Colonic mucosa (tissue), 4 donors: ENCODE measurements at regions not wholly inside any gene's neighbourhood (a gene's known extent, or its start where the extent isn't known, plus 50 kb on each side); places are given as distances from the start of the nearest gene placed in this dataset.
"Not testable (repeated sequence)": the region's sequence is repeated elsewhere in the genome, so short reads cannot be mapped to it uniquely, and the experiment has no call there.

ENCODE experiments used
- DNase-seq: peaks from one replicate; pipeline ENCODE4 v3.0.0-alpha.2; 2020
- H3K27ac ChIP-seq: fragments of 200-600 bp; one replicate; pipeline ENCODE4 v1.8.0; 2021
- H3K27me3 ChIP-seq: fragments of 200-600 bp; one replicate; pipeline ENCODE4 v1.8.0; 2021
- H3K36me3 ChIP-seq: fragments of 200-600 bp; one replicate; pipeline ENCODE4 v1.8.0; 2021
- H3K4me1 ChIP-seq: fragments of 200-600 bp; one replicate; pipeline ENCODE4 v1.8.0; 2021; ENCODE audit warnings: mild to moderate bottlenecking
- H3K4me3 ChIP-seq: fragments of 200-600 bp; one replicate; pipeline ENCODE4 v1.8.0; 2021
- H3K9ac ChIP-seq, 2 donors: one replicate each; pipeline ENCODE4 v1.7.0; 2013; ENCODE audit warnings: control low read depth in 2 of 2, low read depth in 2 of 2, low read length in 2 of 2
- H3K9me3 ChIP-seq: fragments of 200-600 bp; one replicate; pipeline ENCODE4 v1.8.0; 2021
- intact Hi-C: fragments of 100-400 bp; cut with DNase I; formaldehyde crosslinking; loops from one replicate; pipeline ENCODE4 v1.14.1; 2022
- TF ChIP-seq, protein P1 (sequence below): fragments of 200-600 bp; IDR thresholded peaks from one replicate; pipeline ENCODE4 v1.8.0; 2022; ENCODE audit warnings: antibody characterized with exemption, mild to moderate bottlenecking
- donor health status: healthy.
- donor health status: DM: no; HTN: no; CAD: no.
- donor health status: DM: no; HTN: no; CAD: no.

DNA sequence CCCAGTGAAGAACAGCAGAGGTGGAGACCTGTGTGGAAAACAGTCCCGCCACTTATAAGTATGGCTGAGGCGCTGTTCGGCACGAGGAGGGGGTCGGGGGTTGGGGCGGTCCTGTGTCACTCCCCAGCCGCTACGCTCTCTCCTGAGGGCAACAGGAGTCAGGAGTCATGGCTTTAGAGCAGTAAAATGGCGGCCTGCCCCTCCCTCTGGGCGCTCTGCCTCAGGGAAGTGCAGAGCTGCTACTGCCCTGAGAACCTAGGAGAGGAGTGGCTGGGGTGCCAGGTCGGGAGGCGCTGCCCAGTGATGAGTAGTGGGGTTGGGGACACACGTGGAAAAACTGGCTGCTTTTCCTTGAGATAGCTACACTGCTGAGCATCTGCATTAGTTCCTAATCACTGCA lies 551.2 kb upstream of the AMOT start:
- DNase-seq = no peak
- H3K36me3 ChIP-seq = no peaks in the 10 kb centered on the region
- H3K4me1 ChIP-seq = no peaks in the 10 kb centered on the region
- H3K9ac ChIP-seq = no peak overlapping the region
- TF ChIP-seq, protein P1, sequence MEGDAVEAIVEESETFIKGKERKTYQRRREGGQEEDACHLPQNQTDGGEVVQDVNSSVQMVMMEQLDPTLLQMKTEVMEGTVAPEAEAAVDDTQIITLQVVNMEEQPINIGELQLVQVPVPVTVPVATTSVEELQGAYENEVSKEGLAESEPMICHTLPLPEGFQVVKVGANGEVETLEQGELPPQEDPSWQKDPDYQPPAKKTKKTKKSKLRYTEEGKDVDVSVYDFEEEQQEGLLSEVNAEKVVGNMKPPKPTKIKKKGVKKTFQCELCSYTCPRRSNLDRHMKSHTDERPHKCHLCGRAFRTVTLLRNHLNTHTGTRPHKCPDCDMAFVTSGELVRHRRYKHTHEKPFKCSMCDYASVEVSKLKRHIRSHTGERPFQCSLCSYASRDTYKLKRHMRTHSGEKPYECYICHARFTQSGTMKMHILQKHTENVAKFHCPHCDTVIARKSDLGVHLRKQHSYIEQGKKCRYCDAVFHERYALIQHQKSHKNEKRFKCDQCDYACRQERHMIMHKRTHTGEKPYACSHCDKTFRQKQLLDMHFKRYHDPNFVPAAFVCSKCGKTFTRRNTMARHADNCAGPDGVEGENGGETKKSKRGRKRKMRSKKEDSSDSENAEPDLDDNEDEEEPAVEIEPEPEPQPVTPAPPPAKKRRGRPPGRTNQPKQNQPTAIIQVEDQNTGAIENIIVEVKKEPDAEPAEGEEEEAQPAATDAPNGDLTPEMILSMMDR = no peak
- no peak overlapping the region for H3K4me3 ChIP-seq
- intact Hi-C loops = no loop called here
- H3K27me3 ChIP-seq = no peaks in the 10 kb centered on the region
- H3K9me3 ChIP-seq = no peaks in the 10 kb centered on the region
- no peak overlapping the region for H3K27ac ChIP-seq

DNA sequence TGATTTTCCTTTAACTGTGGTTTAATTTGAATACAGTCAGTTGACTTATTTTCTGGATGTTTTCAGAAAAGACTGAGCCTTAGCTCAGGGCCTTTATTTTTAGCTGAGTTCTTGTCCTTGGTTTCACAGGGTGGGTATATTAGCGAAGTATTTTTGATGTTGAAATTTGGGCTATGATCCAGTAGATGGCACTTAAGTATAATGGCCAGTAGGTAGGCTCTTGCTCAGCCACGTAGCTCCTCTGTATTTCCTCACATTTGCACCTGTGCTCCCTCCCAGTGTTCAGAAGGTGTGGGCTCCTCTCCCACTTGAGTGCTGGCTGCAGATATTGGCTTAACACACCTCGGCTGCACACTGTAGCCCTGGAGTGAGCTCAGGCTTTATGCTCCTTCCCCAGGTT lies 549.9 kb upstream of the AMOT start:
- no peak overlapping the region for H3K27ac ChIP-seq
- no peaks in the 10 kb centered on the region for H3K9me3 ChIP-seq
- TF ChIP-seq, protein P1 = no peak
- intact Hi-C loops = no loop called here
- no peak overlapping the region for H3K9ac ChIP-seq
- H3K36me3 ChIP-seq = no peaks in the 10 kb centered on the region
- DNase-seq = no peak
- H3K4me1 ChIP-seq = no peaks in the 10 kb centered on the region
- no peak overlapping the region for H3K4me3 ChIP-seq
- no peaks in the 10 kb centered on the region for H3K27me3 ChIP-seq

DNA sequence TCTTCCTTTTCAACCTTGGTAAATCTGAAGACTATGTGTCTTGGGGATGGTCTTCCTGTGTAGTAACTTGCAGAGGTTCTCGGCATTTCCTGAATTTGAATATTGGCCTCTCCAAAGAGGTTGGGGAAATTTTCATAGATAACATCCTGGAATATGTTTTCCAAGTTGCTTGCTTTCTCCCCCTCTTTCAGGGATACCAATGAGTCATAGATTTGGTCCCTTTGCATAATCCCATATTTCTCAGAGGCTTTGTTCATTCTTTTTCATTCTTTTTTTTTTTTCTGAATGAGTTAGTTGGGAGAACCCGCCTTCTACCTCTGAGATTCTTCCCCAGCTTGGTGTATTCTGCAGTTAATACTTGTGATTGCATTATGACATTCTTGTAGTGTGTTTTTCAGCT lies 549.2 kb upstream of the AMOT start:
- Histone ChIP-seq H3K4me3 (no peak overlapping the region), H3K9ac (no peak overlapping the region), H3K36me3 (no peaks in the 10 kb centered on the region), H3K27ac (no peak overlapping the region), H3K4me1 (no peaks in the 10 kb centered on the region), H3K27me3 (no peaks in the 10 kb centered on the region), H3K9me3 (no peaks in the 10 kb centered on the region)
- TF ChIP-seq, protein P1 = no peak
- intact Hi-C loops = no loop called here
- DNase-seq = no peak

DNA sequence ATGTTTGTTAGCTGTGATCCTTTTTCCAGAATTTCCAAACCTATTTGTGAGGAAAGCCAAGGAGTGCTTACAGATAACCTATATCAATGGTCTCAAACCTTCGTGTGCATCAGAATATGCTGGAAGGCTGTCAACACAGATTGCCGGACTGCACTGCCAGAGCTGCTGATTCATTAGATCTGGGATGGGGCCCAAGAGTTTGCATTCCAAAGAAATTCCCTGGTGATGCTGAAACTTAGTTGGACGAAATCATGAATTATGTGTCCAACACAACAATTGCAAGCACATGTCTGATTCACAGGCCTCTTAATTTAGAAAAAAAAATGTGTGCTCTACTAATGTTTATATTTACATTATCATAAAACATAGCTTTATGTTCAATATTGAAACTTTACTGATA lies 544.0 kb upstream of the AMOT start:
- Histone ChIP-seq H3K4me1 (no peaks in the 10 kb centered on the region), H3K36me3 (no peaks in the 10 kb centered on the region), H3K9me3 (no peaks in the 10 kb centered on the region), H3K27me3 (peaks cover 3% of the 10 kb centered on the region), H3K9ac (no peak overlapping the region), H3K27ac (no peak overlapping the region), H3K4me3 (no peak overlapping the region)
- intact Hi-C loops = no loop called here
- no peak for DNase-seq
- TF ChIP-seq, protein P1 = no peak

DNA sequence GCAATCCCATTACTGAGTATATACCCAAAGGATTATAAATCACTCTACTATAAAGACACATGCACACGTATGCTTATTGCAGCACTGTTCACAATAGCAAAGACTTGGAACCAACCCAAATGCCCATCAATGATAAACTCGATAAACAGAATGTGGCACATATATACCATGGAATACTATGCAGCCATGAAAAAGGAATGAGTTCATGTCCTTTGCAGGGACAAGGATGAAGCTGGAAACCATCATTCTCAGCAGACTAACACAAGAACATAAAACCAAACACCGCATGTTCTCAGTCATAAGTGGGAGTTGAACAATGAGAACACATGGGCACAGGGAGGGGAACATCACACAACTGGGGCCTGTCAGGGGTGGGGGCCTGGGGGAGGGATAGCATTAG lies 532.8 kb upstream of the AMOT start:
- H3K9ac ChIP-seq, intact Hi-C loops, H3K9me3 ChIP-seq, H3K4me3 ChIP-seq, H3K27ac ChIP-seq, H3K27me3 ChIP-seq, DNase-seq, H3K4me1 ChIP-seq, H3K36me3 ChIP-seq: not testable (repeated sequence)

DNA sequence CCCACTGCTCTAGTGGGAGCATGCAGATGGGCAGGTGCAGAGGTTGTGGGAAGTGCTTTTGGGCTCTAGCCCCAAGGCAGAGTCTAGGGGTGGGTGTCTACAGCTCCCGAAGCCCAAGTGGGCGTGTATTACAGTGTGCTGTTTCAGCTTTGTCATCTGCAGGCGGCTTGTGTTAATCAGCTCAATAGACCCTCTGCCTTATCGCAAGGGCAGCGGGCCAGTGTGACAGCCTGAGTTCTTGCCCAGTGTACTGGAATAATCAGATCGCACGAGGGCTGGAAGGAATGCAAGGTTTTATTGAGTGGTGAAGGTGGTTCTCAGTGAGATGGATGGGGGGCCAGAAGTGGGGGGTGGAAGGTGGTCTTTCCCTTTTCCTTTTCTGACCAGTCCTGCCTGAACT lies 529.4 kb upstream of the AMOT start:
- TF ChIP-seq, protein P1 = no peak
- H3K4me1 ChIP-seq = no peaks in the 10 kb centered on the region
- no peak overlapping the region for H3K27ac ChIP-seq
- DNase-seq = no peak
- no peaks in the 10 kb centered on the region for H3K9me3 ChIP-seq
- no peak overlapping the region for H3K9ac ChIP-seq
- no peaks in the 10 kb centered on the region for H3K27me3 ChIP-seq
- H3K4me3 ChIP-seq = no peak overlapping the region
- no peaks in the 10 kb centered on the region for H3K36me3 ChIP-seq
- intact Hi-C loops = no loop called here
